ENCODE measurements at regions not wholly inside any gene's neighbourhood (a gene's known extent, or its start where the extent isn't known, plus 50 kb on each side); places are given as distances from the start of the nearest gene placed in this dataset.
A peak's percentile ranks its signal among the peaks of the same experiment; 100 is the strongest.

DNA sequence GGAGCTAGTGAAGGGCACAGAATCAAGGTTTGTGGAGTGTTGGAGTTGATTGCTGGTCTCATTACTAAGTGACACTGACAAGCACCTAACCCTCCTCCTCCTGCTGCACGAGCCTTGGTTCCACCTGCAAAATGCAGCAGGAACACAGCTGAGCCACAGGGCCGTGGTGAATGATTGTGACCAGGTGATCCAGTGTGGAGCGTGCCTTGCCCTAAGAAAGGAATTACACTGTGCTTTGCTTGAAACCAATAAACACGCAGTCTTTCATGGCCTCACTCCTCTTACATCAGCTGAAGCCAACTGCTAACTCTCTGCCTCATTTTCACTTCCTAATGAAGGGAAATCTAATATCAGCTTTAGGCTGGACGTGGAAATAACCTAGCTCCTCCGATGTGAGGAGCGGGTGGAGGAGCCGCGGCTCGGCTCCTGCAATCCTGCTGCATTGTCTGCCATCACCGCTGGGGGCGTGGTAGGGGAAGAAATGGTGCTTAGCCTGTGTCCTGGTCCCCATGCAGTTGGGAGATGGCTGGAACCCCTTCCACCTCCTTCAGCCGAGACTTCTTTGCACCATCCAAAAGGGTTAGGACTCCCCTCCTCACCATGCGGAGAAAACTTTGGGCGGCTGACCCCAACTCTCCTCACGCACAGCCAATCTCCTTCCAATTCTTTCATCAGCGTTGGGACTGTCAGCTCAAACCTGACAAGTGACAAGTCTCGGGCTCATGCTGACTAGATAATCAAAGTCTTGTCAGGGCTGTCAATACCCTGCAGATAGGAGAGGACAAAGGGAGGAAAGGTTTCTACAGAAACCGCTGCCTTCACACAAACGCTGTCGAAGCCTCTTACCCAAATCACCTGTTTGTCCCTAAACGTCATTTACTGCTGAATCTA is 427.9 kb downstream of the ZNF536 start:
- Mint-ChIP-seq H3K36me3 (no peaks in the 10 kb centered on the region), H3K9me3 (no peaks in the 10 kb centered on the region), H3K27ac (no peak overlapping the region)
- ATAC-seq (peak in 1 of 2 donors; percentile 22), DNase-seq (ENCODE audit: low spot score in 2 of 2) (peak in 1 of 2 donors; percentile 33)

DNA sequence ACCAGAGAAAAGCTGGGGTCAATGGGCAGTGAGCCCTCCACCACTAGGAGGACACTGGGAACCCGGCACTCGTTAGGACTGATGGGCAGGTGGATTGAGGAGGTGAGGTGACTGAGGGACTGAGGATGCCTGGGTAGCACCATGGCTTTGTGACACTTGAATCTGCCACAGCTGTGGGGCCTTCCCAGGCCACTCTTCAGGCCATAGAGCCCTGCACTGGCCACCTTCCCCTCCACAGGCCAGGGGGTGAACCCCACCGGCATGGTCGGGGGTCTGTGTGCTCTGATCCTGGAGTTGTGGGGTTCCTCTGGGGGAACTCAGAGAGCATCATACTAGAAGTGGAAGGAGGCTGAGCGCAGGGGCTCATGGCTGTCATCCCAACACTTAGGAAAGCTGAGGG is 423.5 kb downstream of the ZNF536 start:
- no peaks in the 10 kb centered on the region for H3K9me3 Mint-ChIP-seq
- DNase-seq (ENCODE audit: low spot score in 2 of 2) (no peak), ATAC-seq (no peak)
- H3K27ac Mint-ChIP-seq, result no peak overlapping the region
- H3K36me3 Mint-ChIP-seq, result no peaks in the 10 kb centered on the region

DNA sequence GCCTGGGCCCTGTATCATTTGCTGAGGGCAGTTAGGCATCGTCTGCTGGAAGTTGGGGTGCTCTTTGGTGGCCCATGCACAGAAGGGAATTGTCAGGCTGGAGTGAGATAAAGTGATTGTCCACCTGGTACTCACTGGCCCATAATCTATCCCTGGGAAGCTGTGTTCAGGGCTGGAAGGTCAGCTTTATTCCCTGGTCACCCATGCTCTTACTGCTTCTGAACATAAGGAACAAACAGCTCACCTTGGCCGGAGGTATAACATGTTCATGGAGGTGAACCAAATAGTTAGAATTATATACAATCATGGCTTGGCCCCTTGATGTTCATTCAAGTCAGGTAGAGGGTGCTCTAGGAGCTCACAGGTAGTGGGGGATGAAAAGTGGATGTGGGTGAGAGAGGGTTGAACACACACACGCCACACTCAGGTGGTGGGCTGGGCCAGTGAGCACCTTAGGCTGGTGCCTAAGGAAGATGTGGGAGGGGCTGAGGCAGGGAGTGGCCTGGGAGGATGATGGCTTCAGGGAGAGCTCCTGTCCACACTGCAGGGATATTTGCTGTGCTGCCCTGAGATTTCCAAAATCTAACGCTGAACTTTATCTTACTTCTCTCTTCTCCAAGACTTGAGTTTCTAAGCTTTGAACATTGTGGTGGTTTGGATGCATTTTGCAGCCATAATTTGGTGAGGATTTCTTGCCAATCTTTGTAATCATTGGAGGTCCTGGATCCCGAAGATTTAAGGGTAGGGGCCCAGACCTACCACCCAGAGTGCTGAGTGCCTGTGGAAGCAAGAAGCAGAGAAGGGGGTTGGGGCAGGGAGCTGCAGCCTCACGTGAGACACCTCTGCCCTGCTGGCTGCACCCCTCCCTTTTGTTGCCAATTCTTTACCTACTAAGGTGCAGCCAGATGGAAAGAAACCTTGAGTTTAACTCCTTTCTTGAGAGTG is 420.6 kb downstream of the ZNF536 start:
- Mint-ChIP-seq H3K27ac (peak overlapping the region in 1 of 2 donors; percentile 47), H3K36me3 (no peaks in the 10 kb centered on the region), H3K9me3 (no peaks in the 10 kb centered on the region)
- ATAC-seq, result no peak
- no peak for DNase-seq (ENCODE audit: low spot score in 2 of 2)

DNA sequence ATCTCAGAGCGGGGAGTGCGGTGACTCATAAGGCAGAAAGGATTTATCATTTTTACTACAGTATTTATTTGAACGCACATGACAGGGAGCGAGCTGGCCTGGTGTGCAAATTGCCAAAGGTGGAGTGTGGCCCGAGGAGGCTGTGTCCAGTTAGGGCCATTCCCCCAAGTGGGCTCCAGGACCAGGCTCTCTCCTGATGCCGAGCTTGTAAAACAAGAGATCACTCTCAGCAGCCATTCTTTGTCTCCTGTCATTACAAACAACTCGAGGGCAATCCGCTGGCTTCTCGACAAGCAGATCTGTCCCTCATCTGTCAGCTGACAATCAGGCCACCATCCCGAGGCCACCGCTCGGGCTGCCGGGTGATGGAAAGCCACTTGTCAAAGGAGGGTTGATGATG is 418.9 kb downstream of the ZNF536 start:
- DNase-seq (ENCODE audit: low spot score in 2 of 2) (no peak), ATAC-seq (no peak)
- Mint-ChIP-seq H3K27ac (no peak overlapping the region), H3K36me3 (no peaks in the 10 kb centered on the region), H3K9me3 (no peaks in the 10 kb centered on the region)

DNA sequence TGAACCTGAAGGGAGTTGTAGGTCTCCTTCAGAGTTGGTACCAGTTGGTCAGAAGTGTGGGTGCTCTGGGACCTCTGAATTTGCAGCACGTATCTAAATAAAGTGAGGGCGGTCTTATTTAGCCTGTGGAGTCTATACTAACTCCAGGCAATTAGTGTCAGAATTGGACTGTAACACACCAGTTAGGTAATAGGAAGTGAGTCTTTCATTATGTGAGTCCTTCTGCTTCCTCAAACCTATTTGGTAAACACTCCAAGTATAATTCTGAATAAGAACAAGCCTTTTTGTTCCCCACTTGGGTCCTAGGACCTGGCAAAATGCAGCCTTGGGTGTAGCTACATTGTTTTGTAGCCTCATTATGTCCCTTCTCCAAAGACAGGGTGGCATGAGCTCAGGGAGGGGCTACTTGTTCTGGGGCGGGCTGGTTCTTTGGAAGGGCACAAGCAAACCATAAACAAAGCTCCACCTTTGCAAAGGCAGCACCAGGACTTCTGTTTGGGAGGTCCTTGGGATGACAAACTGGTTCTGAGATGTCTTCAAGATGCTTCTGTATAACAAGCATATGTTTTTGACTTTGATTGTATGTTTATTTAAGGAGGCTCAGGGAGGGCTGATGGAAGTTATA is 418.0 kb downstream of the ZNF536 start:
- H3K36me3 Mint-ChIP-seq, result no peaks in the 10 kb centered on the region
- ATAC-seq (no peak), DNase-seq (ENCODE audit: low spot score in 2 of 2) (no peak)
- H3K27ac Mint-ChIP-seq, result no peak overlapping the region
- no peaks in the 10 kb centered on the region for H3K9me3 Mint-ChIP-seq

DNA sequence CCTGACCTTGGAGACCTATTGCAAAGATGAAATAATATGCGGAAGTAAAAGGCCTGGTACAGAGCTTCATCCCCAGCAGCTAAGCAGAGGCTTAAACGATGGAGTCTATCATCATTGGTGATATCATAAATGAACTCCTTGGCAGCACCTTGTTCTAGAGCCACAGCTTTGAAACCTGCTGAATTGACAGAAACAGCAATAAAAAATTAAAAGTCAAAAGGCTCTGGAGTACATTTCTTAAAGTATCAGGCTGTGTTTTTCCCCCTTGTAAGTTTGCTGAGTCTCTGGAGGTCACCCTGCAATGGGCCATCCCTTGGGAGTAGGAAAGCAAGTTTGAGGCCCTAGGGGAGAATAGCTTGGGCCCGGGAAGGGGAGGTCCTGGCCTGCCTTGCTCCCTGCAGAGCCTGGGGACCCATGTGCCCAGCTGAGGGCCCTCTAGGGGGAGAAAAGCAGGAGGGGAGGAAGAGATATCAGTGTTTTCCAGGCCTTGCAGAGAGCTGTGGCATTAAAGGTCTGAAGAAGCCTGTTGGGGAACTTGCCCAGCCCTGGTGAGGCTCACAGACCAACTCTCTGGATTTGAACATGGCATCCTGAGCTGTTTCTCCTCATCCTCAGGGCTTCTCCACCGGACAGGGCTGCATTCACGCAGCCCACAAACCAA is 416.1 kb downstream of the ZNF536 start:
- Mint-ChIP-seq H3K9me3 (no peaks in the 10 kb centered on the region), H3K36me3 (no peaks in the 10 kb centered on the region), H3K27ac (no peak overlapping the region)
- ATAC-seq (no peak), DNase-seq (ENCODE audit: low spot score in 2 of 2) (no peak)

DNA sequence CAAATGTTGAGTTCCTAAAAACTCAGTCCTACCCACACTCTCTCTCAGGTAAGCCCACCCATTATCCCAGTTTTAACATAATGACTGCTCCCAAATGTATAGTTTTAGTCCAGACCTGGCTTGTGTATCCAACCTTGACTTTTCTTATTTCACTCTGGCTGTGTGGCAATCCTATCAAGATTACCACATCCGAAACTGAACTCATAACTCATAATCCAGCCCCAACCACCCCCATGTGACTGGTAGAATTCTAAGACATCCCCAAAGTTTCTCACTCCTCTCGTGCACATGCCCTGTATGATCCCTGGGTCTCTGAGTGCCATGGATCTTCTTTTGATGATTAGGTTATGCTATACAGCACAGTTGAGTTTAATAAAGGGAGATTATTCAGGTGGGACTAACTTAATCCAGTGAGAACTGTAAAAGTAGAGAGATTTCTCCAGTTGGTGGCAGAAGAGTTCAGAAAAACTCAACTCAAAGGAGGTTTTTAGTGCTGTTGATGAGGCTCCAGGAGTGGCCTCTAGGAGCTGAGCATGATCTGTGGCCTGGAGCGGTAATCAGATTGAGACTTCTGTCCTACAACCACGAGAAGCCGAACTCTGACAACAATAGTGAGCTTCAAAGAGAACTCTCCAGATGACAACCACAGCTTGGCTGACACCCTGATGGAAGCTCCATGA is 413.4 kb downstream of the ZNF536 start:
- ATAC-seq (no peak), DNase-seq (ENCODE audit: low spot score in 2 of 2) (no peak)
- no peaks in the 10 kb centered on the region for H3K9me3 Mint-ChIP-seq
- H3K27ac Mint-ChIP-seq, result no peak overlapping the region
- H3K36me3 Mint-ChIP-seq, result no peaks in the 10 kb centered on the region

DNA sequence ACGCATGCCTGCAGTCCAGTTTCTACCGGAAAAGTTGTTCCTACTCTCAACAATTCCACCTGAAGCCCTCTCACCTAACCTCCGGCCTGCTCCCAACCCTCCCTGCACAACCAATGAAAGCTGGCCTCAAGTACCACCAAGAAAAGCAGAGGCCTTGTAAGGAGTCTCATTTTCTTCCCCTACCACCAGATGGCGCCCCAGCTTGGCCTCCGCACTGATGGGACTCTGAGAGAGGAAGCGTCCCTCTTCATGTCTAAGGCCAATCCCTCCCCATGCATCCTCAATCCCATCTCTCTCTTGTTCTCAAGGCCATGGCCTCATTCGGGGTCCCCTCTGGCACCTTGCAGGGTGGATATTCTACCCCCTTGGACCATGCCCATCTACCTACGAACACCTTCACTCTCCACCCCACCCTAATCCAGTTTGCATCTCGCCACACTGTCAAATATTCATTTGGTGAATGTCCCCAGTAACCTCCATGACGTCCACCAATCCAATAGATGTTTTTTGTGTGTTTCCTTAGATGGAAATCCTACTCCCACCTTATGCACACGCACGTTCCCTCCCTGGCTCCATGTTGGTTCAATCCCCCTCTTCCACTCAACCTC is 412.8 kb downstream of the ZNF536 start:
- no peaks in the 10 kb centered on the region for H3K36me3 Mint-ChIP-seq
- peak; percentile 40 to 58 for ATAC-seq
- peak in 1 of 2 donors; percentile 71 for DNase-seq (ENCODE audit: low spot score in 2 of 2)
- no peaks in the 10 kb centered on the region for H3K9me3 Mint-ChIP-seq
- H3K27ac Mint-ChIP-seq, result no peak overlapping the region

DNA sequence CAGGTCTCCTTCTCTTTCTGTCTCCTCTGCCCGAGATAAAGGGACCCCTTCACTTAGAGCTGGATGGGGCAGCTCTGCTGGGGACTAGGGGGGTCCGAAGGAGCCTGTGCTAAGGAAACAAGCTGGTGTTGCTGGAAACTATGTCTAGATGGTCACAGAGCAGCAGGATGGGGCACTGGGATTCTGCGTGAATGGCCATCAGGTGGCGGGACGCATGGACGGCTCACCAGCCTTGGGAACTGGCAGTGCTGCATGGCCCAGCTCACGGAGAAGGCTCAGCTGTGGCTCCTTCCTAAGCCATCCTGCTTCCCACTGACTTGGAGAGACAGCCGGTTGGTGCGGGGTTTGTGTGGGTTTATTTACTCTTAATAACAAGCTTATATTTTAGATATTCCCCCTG is 411.8 kb downstream of the ZNF536 start:
- H3K27ac Mint-ChIP-seq, result no peak overlapping the region
- no peaks in the 10 kb centered on the region for H3K36me3 Mint-ChIP-seq
- no peaks in the 10 kb centered on the region for H3K9me3 Mint-ChIP-seq
- DNase-seq (ENCODE audit: low spot score in 2 of 2), result no peak
- ATAC-seq, result no peak

DNA sequence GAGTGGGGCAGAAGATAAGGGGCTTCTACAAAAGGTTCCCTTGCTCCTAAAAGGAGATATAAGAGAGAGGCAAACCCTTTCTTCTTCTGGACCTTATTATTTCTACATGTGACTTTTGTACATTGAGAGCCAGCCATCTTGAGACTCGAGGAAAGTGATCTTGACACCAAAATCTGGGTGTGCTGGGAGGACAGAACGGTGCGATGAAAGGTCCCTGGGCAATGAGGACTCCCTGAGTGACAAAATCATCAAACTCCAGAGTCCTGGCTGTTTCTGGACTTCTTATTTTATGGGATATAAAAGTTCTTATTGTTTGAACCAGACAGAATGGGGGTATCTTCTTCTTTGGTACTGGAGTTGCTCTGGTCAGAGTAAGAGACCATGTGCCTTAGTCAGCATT is 411.0 kb downstream of the ZNF536 start:
- Mint-ChIP-seq H3K27ac (no peak overlapping the region), H3K36me3 (no peaks in the 10 kb centered on the region)
- DNase-seq (ENCODE audit: low spot score in 2 of 2), result no peak

DNA sequence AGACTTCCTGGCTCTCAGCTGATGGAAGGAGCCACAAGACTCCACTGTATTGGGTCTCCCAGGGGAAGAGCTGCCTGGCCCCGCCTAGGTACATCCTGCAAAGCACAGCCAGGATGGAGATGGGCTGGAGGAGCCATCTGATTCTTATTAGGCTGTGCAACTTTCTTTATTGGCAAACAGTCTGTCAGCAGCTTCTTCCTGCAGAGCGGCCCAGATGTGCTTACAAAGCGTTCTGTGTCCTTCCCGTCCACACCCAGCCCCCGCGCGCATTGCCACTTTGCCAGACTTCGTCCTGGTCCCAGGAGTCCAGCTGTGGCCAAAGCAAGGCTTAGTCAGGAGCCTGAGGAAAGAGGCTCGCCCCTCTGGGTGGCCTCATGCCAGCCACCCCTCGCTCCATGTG is 409.3 kb downstream of the ZNF536 start:
- Mint-ChIP-seq H3K27ac (no peak overlapping the region), H3K9me3 (no peaks in the 10 kb centered on the region), H3K36me3 (no peaks in the 10 kb centered on the region)
- DNase-seq (ENCODE audit: low spot score in 2 of 2) (no peak), ATAC-seq (no peak)

More for the DNA sequence above, 411.0 kb downstream of the ZNF536 start:
- H3K9me3 Mint-ChIP-seq, result no peaks in the 10 kb centered on the region
- no peak for ATAC-seq

DNA sequence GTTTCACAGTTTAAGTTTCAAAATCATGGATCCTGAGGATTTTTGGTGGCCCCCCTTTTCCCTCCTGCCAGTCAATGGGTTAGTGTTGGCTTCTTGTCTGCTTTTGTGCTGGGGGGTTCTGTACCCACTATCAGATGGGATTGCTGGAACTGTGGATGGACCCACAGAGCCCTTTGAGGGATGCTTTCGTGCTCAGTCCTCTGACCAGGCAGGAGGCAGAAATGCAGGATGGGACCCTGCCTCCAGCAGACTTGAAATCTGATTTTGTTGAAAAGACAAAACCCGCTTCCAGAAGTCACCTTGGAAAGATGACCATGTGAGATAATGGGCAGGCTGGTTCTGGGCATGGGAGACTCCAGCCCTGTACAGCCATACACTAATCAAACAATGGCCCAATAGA is 408.9 kb downstream of the ZNF536 start:
- ATAC-seq, result no peak
- H3K36me3 Mint-ChIP-seq, result no peaks in the 10 kb centered on the region
- no peak overlapping the region for H3K27ac Mint-ChIP-seq
- no peaks in the 10 kb centered on the region for H3K9me3 Mint-ChIP-seq
- DNase-seq (ENCODE audit: low spot score in 2 of 2), result no peak

DNA sequence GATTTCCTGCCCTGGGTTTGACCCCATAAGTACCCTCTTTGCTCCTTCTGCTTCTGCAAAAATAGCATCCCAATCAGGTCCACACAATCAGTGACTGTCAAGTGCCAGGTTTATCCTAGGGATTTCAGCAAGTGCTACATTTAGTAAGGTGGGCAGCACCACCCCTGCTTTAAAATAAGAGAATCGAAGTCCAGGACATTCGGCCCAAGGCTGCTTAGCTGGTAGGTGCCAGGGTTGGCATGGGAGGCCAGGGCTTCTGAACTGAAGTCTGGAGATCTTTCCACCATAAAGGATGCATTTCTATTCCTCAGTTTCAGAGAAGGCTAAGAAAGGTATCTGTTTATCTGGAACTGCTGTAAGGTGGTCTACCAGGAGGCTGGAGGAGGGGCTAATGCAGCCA is 408.3 kb downstream of the ZNF536 start:
- H3K36me3 Mint-ChIP-seq, result no peaks in the 10 kb centered on the region
- no peak for ATAC-seq
- no peaks in the 10 kb centered on the region for H3K9me3 Mint-ChIP-seq
- H3K27ac Mint-ChIP-seq, result no peak overlapping the region
- no peak for DNase-seq (ENCODE audit: low spot score in 2 of 2)

DNA sequence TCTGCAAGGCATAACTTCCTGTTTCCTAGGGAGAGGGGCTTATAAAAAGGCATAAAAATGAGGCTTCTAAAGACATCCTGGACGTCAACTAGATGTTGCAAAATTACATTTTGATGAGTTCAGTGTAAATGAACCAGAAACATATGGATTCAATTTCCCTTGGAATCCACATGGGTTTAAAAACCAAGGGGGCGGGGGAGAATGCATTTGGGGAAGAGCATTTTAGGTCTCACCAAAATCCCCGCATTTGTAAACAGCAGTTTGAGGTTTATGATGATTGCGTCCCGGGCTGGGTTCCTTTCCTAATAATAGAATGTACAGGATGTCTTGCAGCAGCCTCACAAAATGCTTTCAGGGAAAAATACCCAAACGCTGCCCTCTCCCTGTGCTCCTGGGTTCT is 407.8 kb downstream of the ZNF536 start:
- no peak overlapping the region for H3K27ac Mint-ChIP-seq
- no peak for DNase-seq (ENCODE audit: low spot score in 2 of 2)

DNA sequence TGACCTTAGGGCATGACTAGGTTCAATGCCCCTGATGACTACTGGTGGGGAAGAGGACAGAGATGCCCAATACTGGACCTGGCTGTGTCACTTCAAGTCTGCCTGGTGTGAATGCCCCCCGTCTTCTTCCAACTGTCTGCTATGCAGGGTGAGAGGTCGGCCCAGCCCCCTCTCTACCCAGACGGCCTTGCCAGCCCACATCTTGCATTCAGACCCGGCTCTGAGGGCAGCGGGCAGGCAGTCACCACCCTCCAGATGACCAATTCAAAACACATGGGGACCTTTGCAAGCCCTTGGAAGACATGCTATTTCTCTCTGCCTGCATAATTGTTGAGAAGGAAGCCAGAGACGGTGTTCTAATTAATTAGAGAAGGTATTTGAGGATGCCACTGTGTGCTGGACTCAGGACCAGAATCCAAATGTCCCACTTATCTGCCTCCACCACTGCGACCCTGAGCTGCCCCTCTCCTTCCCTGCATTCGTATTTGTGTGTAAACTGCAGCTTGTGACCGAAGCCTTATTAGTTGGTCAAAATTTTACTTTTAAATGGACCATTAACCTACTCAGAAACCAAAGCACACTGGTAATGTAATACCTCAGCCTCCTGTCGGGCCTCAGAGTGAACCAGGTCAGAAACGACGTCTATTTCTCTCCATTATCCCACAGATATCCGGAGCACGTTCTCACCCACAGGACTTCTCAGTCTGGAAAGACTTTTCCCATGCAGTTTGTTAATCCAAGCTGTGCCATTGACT is 407.0 kb downstream of the ZNF536 start:
- Mint-ChIP-seq H3K9me3 (peaks cover 0 to 2% of the 10 kb centered on the region in 2 donors), H3K27ac (no peak overlapping the region), H3K36me3 (no peaks in the 10 kb centered on the region)
- ATAC-seq (no peak), DNase-seq (ENCODE audit: low spot score in 2 of 2) (no peak)

More for the DNA sequence above, 407.8 kb downstream of the ZNF536 start:
- ATAC-seq, result no peak
- Mint-ChIP-seq H3K9me3 (no peaks in the 10 kb centered on the region), H3K36me3 (no peaks in the 10 kb centered on the region)
